ENCODE measurements at regions not wholly inside any gene's neighbourhood (a gene's known extent, or its start where the extent isn't known, plus 50 kb on each side); places are given as distances from the start of the nearest gene placed in this dataset.
A peak's percentile ranks its signal among the peaks of the same experiment; 100 is the strongest.

DNA sequence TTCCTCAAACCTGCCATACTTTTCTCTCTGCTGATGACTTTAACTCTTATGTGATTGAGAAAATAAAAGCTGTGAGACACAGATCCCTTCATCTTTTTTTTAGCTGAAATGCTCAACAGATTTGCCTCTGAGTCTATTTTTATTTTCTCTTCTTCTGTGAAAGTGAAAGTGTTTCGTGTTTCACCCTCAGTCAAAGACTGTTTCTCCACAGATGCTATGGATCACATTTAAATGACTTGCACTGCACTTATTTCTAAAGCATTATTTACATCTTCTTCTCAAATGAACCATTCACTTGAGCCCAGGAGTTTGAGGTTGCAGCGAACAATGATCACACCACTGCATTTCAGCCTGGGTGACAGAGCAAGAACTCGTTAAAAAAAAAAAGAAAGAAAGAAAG lies 890.1 kb upstream of the PCDH20 start:
- 29 to 66% methylated on average over 3 of the region's 3 CpGs for WGBS, 2 donors
- intact Hi-C loops (cut with DNase I) = no loop called here
- H3K27ac ChIP-seq (ENCODE audit: low read depth in 1 of 2, low read length in 2 of 2) = no peak overlapping the region
- peak overlapping the region in 1 of 2 donors; percentile 48 for H3K4me3 ChIP-seq (ENCODE audit: low read length in 2 of 2)
- no peaks in the 10 kb centered on the region for H3K4me1 ChIP-seq (ENCODE audit: control insufficient read depth in 1 of 2, insufficient read depth in 2 of 2, low read length in 2 of 2)
- no peaks in the 10 kb centered on the region for H3K27me3 ChIP-seq (ENCODE audit: control insufficient read depth in 1 of 2, insufficient read depth in 2 of 2, low read length in 1 of 2)
- H3K9me3 ChIP-seq (ENCODE audit: control insufficient read depth, low read length) = no peaks in the 10 kb centered on the region
- H3K36me3 ChIP-seq (ENCODE audit: control insufficient read depth in 1 of 2, insufficient read depth in 2 of 2, low read length in 1 of 2) = no peaks in the 10 kb centered on the region
- ATAC-seq (ENCODE audit: low FRiP score) (no peak), DNase-seq (no peak)

DNA sequence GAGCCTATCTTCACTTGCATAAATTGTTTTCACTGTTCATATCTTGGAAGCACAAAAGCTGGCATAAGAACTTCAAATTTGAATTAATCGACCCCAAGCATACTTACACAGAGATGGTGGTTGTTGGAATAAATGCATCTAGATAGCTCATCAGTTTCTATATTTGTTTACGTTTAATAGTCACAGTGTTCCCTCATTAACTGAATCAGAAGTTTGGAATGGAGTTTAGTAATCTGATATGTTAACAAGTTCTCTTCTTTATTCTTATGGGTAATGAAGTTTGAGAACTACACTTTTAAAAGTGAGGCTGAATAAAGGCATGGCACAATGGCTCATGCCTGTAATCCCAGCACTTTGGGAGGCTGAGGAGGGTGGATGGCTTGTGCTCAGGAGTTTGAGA lies 886.7 kb upstream of the PCDH20 start:
- ATAC-seq (ENCODE audit: low FRiP score) = no peak
- 60 to 85% methylated on average over 2 of the region's 2 CpGs for WGBS, 2 donors

GRCh38 chr13:62299988-62300387 lies 884.3 kb upstream of the PCDH20 start:
- Histone ChIP-seq H3K27me3 (ENCODE audit: control insufficient read depth in 1 of 2, insufficient read depth in 2 of 2, low read length in 1 of 2) (no peaks in the 10 kb centered on the region), H3K4me1 (ENCODE audit: control insufficient read depth in 1 of 2, insufficient read depth in 2 of 2, low read length in 2 of 2) (no peaks in the 10 kb centered on the region), H3K4me3 (ENCODE audit: low read length in 2 of 2) (no peak overlapping the region), H3K36me3 (ENCODE audit: control insufficient read depth in 1 of 2, insufficient read depth in 2 of 2, low read length in 1 of 2) (no peaks in the 10 kb centered on the region), H3K9me3 (ENCODE audit: control insufficient read depth, low read length) (no peaks in the 10 kb centered on the region), H3K27ac (ENCODE audit: low read depth in 1 of 2, low read length in 2 of 2) (no peak overlapping the region)
- intact Hi-C loops (cut with DNase I) = no loop called here
- no peak for DNase-seq
- no peak for ATAC-seq (ENCODE audit: low FRiP score)
- WGBS, 2 donors = 13 to 34% methylated on average over 3 of the region's 3 CpGs

More for the DNA sequence above, 886.7 kb upstream of the PCDH20 start:
- Histone ChIP-seq H3K27ac (ENCODE audit: low read depth in 1 of 2, low read length in 2 of 2) (no peak overlapping the region), H3K4me3 (ENCODE audit: low read length in 2 of 2) (no peak overlapping the region), H3K36me3 (ENCODE audit: control insufficient read depth in 1 of 2, insufficient read depth in 2 of 2, low read length in 1 of 2) (no peaks in the 10 kb centered on the region), H3K9me3 (ENCODE audit: control insufficient read depth, low read length) (no peaks in the 10 kb centered on the region), H3K4me1 (ENCODE audit: control insufficient read depth in 1 of 2, insufficient read depth in 2 of 2, low read length in 2 of 2) (no peaks in the 10 kb centered on the region), H3K27me3 (ENCODE audit: control insufficient read depth in 1 of 2, insufficient read depth in 2 of 2, low read length in 1 of 2) (no peaks in the 10 kb centered on the region)
- intact Hi-C loops (cut with DNase I) = no loop called here
- DNase-seq = no peak

DNA sequence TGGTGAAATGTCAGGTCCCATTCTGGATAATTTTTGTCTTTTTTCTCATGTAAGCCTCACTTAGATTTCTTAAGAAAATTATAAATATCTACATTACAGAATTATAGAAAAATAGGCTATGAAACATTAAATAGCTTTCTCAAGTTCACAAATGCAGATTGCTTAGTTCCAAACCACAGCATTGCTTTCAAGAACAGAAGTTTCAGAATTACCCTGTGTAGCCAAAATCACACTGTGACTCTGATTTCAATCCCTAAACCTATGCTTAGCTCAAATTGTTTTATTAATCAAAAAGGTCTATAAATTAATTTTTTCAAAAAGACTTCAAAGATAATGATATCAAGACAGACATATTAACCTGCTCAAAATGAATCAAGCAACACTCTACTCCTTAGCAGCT lies 881.2 kb upstream of the PCDH20 start:
- intact Hi-C loops (cut with DNase I) = no loop called here

DNA sequence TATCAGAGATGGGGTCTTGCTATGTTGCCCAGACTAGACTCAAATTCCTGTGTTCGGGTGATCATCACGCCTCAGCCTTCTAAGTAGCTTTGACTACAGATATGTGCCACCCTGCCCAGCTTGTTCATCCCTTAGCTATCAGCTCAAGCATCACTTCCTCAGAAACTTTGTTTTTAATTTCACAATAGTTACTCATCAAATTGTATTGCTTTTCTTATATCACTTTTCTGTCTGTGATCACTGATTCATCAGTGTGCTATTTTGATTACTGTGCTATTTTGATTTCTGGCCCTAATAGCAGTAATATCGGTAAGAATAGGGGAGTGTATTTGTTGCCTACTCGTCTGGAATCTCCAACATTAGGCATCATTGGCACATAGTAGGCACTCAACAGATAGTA lies 878.6 kb upstream of the PCDH20 start:
- 66 to 77% methylated on average over 4 of the region's 4 CpGs for WGBS, 2 donors

More for the DNA sequence above, 881.2 kb upstream of the PCDH20 start:
- no peak overlapping the region for H3K27ac ChIP-seq (ENCODE audit: low read depth in 1 of 2, low read length in 2 of 2)
- H3K4me3 ChIP-seq (ENCODE audit: low read length in 2 of 2) = no peak overlapping the region
- H3K36me3 ChIP-seq (ENCODE audit: control insufficient read depth in 1 of 2, insufficient read depth in 2 of 2, low read length in 1 of 2) = no peaks in the 10 kb centered on the region
- DNase-seq (no peak), ATAC-seq (ENCODE audit: low FRiP score) (no peak)
- H3K9me3 ChIP-seq (ENCODE audit: control insufficient read depth, low read length) = no peaks in the 10 kb centered on the region
- peaks cover 0 to 2% of the 10 kb centered on the region in 2 donors for H3K27me3 ChIP-seq (ENCODE audit: control insufficient read depth in 1 of 2, insufficient read depth in 2 of 2, low read length in 1 of 2)
- no peaks in the 10 kb centered on the region for H3K4me1 ChIP-seq (ENCODE audit: control insufficient read depth in 1 of 2, insufficient read depth in 2 of 2, low read length in 2 of 2)

GRCh38 chr13:62292714-62293480 lies 877.2 kb upstream of the PCDH20 start:
- DNase-seq = no peak
- Histone ChIP-seq H3K27me3 (ENCODE audit: control insufficient read depth in 1 of 2, insufficient read depth in 2 of 2, low read length in 1 of 2) (peaks cover 0 to 2% of the 10 kb centered on the region in 2 donors), H3K36me3 (ENCODE audit: control insufficient read depth in 1 of 2, insufficient read depth in 2 of 2, low read length in 1 of 2) (no peaks in the 10 kb centered on the region), H3K4me3 (ENCODE audit: low read length in 2 of 2) (no peak overlapping the region), H3K27ac (ENCODE audit: low read depth in 1 of 2, low read length in 2 of 2) (no peak overlapping the region), H3K4me1 (ENCODE audit: control insufficient read depth in 1 of 2, insufficient read depth in 2 of 2, low read length in 2 of 2) (no peaks in the 10 kb centered on the region), H3K9me3 (ENCODE audit: control insufficient read depth, low read length) (no peaks in the 10 kb centered on the region)
- WGBS, 2 donors = 31 to 38% methylated on average over 2 of the region's 2 CpGs
- intact Hi-C loops (cut with DNase I) = no loop called here
- ATAC-seq (ENCODE audit: low FRiP score) = no peak

More for the DNA sequence above, 878.6 kb upstream of the PCDH20 start:
- Histone ChIP-seq H3K27ac (ENCODE audit: low read depth in 1 of 2, low read length in 2 of 2) (no peak overlapping the region), H3K9me3 (ENCODE audit: control insufficient read depth, low read length) (no peaks in the 10 kb centered on the region), H3K4me1 (ENCODE audit: control insufficient read depth in 1 of 2, insufficient read depth in 2 of 2, low read length in 2 of 2) (no peaks in the 10 kb centered on the region), H3K4me3 (ENCODE audit: low read length in 2 of 2) (no peak overlapping the region), H3K27me3 (ENCODE audit: control insufficient read depth in 1 of 2, insufficient read depth in 2 of 2, low read length in 1 of 2) (peaks cover 0 to 2% of the 10 kb centered on the region in 2 donors), H3K36me3 (ENCODE audit: control insufficient read depth in 1 of 2, insufficient read depth in 2 of 2, low read length in 1 of 2) (no peaks in the 10 kb centered on the region)
- ATAC-seq (ENCODE audit: low FRiP score) = no peak
- intact Hi-C loops (cut with DNase I) = no loop called here
- no peak for DNase-seq

DNA sequence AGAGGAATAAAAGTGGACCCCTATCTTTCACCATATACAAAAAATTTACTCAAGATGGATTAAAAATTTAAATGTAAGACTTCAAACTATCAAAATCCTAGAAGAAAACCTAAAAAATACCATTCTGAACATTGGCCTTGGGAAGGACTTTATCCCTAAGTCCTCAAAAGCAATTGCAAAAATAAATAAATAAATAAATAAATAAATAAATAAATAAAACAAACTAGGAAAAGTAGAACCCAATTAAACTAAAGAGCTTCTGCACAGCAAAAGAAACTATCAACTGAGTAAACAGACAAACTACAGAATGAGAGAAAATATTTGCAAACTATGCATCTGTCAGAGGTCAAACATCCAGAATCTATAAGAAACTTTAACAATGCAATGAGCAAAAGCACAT lies 874.9 kb upstream of the PCDH20 start:
- intact Hi-C loops (cut with DNase I) = no loop called here

GRCh38 chr13:62287764-62288163 lies 872.1 kb upstream of the PCDH20 start:
- Histone ChIP-seq H3K9me3 (ENCODE audit: control insufficient read depth, low read length) (no peaks in the 10 kb centered on the region), H3K4me3 (ENCODE audit: low read length in 2 of 2) (no peak overlapping the region), H3K4me1 (ENCODE audit: control insufficient read depth in 1 of 2, insufficient read depth in 2 of 2, low read length in 2 of 2) (no peaks in the 10 kb centered on the region), H3K36me3 (ENCODE audit: control insufficient read depth in 1 of 2, insufficient read depth in 2 of 2, low read length in 1 of 2) (no peaks in the 10 kb centered on the region), H3K27me3 (ENCODE audit: control insufficient read depth in 1 of 2, insufficient read depth in 2 of 2, low read length in 1 of 2) (no peaks in the 10 kb centered on the region), H3K27ac (ENCODE audit: low read depth in 1 of 2, low read length in 2 of 2) (no peak overlapping the region)
- intact Hi-C loops (cut with DNase I) = no loop called here
- DNase-seq (no peak), ATAC-seq (ENCODE audit: low FRiP score) (no peak)
- WGBS, 2 donors = 68 to 72% methylated on average over 2 of the region's 2 CpGs

More for the DNA sequence above, 874.9 kb upstream of the PCDH20 start:
- ATAC-seq (ENCODE audit: low FRiP score) (no peak), DNase-seq (no peak)
- Histone ChIP-seq H3K9me3 (ENCODE audit: control insufficient read depth, low read length) (no peaks in the 10 kb centered on the region), H3K4me3 (ENCODE audit: low read length in 2 of 2) (no peak overlapping the region), H3K27me3 (ENCODE audit: control insufficient read depth in 1 of 2, insufficient read depth in 2 of 2, low read length in 1 of 2) (peaks cover 0 to 2% of the 10 kb centered on the region in 2 donors), H3K27ac (ENCODE audit: low read depth in 1 of 2, low read length in 2 of 2) (no peak overlapping the region), H3K36me3 (ENCODE audit: control insufficient read depth in 1 of 2, insufficient read depth in 2 of 2, low read length in 1 of 2) (no peaks in the 10 kb centered on the region), H3K4me1 (ENCODE audit: control insufficient read depth in 1 of 2, insufficient read depth in 2 of 2, low read length in 2 of 2) (no peaks in the 10 kb centered on the region)

DNA sequence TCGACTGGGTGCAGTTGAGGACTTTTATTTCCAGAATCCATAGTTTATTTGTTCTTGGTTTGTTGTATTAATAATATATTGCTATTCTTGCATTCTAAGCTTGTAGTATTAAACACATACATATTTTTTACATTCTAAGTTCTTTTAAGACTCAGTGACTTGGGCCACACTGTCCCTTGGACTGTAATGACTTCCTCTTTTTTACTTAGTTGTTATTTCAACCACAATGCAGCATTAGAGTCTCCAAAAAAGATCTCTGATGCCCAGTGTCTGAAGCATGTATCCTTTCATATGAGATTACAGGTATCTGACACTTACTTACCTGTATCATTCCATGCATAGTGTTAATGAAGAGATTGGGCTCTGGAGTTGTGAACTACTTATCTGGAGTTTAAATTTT lies 864.9 kb upstream of the PCDH20 start:
- no peaks in the 10 kb centered on the region for H3K4me1 ChIP-seq (ENCODE audit: control insufficient read depth in 1 of 2, insufficient read depth in 2 of 2, low read length in 2 of 2)
- no peaks in the 10 kb centered on the region for H3K27me3 ChIP-seq (ENCODE audit: control insufficient read depth in 1 of 2, insufficient read depth in 2 of 2, low read length in 1 of 2)
- H3K9me3 ChIP-seq (ENCODE audit: control insufficient read depth, low read length) = no peaks in the 10 kb centered on the region
- H3K36me3 ChIP-seq (ENCODE audit: control insufficient read depth in 1 of 2, insufficient read depth in 2 of 2, low read length in 1 of 2) = no peaks in the 10 kb centered on the region
- DNase-seq (no peak), ATAC-seq (ENCODE audit: low FRiP score) (no peak)
- no peak overlapping the region for H3K4me3 ChIP-seq (ENCODE audit: low read length in 2 of 2)
- WGBS, 2 donors = 67 to 70% methylated on average over 1 of the region's 1 CpG
- intact Hi-C loops (cut with DNase I) = no loop called here
- H3K27ac ChIP-seq (ENCODE audit: low read depth in 1 of 2, low read length in 2 of 2) = no peak overlapping the region
